Sigmoid colon (tissue), 4 donors: ENCODE measurements at regions not wholly inside any gene's neighbourhood (a gene's known extent, or its start where the extent isn't known, plus 50 kb on each side); places are given as distances from the start of the nearest gene placed in this dataset.

Experiments used
- CTCF ChIP-seq, 4 experiments: fragments of 450-650 bp in 3 of 4; fragments of 200-600 bp in 1 of 4; IDR thresholded peaks; one replicate each; pipeline ENCODE4 v1.5.1; 2016 to 2019; ENCODE audit warnings: antibody characterized with exemption in 4 of 4, mild to moderate bottlenecking in 3 of 4, moderate library complexity in 2 of 4
- EP300 ChIP-seq, 4 donors: sonication (generic); formaldehyde crosslinking; IDR thresholded peaks; one replicate each; pipeline ENCODE4 v1.6.1; 2017; ENCODE audit warnings: antibody characterized with exemption in 4 of 4
- POLR2A ChIP-seq, 2 donors: fragments of 450-650 bp; IDR thresholded peaks; one replicate each; pipeline ENCODE4 v1.6.1; 2016; ENCODE audit warnings: antibody characterized with exemption in 2 of 2, mild to moderate bottlenecking in 2 of 2, moderate library complexity in 2 of 2
- POLR2AphosphoS5 ChIP-seq, 4 donors: sonication (generic); formaldehyde crosslinking; IDR thresholded peaks; one replicate each; pipeline ENCODE4 v1.6.1; 2017; ENCODE audit warnings: antibody characterized with exemption in 4 of 4

GRCh38 chr12:115895247-115895646 lies 382.2 kb downstream of the MED13L start:
- TF ChIP-seq POLR2AphosphoS5 (IDR thresholded peaks at IDR 0.05) (no peak), EP300 (IDR thresholded peaks at IDR 0.05) (no peak), POLR2A (IDR thresholded peaks at IDR 0.05) (no peak), CTCF (IDR thresholded peaks at IDR 0.05) (no peak)
